Fibroblast of skin of right biceps (primary cell): ENCODE measurements at regions not wholly inside any gene's neighbourhood (a gene's known extent, or its start where the extent isn't known, plus 50 kb on each side); places are given as distances from the start of the nearest gene placed in this dataset.
"Not testable (repeated sequence)": the region's sequence is repeated elsewhere in the genome, so short reads cannot be mapped to it uniquely, and the experiment has no call there.

Source experiments
- DNase-seq: peaks from one replicate; pipeline ENCODE4 v3.0.0-alpha.2; 2013

DNA sequence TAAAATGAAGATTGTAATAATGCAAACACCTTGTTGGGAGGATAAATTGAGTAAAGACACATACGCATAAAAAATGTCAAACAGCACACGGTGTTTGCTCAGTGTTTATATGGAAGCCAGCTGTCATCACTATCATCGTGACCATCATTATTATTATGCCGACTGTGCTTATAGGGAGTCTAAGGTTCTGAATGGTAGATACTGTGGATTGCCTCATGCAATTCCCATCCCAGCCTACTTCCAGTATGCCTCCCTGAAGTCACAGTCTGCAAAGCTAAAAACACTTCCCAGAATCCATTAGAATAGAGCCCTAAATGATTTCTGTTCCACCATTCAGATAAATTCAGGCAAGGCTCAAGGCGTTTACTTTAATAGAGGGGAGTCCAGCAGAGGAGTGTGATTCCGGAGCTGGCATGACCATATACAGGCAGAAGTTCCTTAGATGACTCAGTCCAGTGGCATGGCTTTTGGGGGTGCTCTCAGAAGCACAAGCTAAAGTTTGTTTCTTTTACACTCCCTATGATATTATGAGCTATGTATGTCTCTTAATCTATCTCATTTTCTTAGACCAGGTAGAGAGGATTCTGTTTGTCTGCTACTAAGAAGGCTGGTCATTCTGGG, 148.7 kb downstream of the MEX3B start:
- peak; percentile 90 for DNase-seq

- DNase-seq: no peak
These were observed 149.5 kb downstream of the MEX3B start for GRCh38 chr15:81896356-81896755.

DNA sequence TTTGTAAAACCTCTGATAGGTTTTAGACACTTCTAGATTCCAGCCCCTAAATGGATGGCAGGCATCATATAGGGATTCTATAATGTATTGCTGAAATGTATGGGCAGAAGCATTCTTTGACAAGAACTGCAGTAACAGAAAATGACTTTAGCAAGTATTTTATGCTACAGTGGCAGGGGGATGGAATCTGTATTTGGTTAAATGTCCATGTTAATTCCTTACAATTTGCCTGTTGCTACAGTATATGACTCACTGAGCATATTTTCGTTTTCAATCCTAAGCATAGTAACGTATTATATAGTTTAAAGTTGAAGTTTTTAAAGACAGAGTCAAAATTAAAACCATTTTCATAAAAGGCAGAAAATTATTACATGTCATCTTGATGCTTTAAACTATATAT, 150.1 kb downstream of the MEX3B start:
- DNase-seq: peak; percentile 70

DNA sequence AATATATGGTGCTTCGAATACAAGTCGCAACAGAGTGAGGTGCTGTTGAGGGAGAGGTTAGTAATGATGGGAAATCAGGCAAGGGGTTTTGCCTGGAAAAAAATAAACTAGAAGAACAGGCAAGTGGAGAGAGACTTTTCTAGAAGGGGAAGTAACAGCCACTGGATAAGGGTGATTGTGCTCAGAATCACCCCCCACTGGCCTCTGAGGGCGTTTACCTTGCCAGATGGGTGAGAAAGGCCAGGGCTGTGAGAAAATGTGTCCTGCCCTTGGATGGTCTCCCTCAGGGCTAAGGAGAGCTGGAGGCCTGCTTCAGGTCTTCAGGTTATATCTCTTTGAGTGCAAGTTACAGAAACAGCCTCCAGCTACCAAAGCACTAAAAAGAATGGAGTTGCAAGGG, 151.8 kb downstream of the MEX3B start:
- no peak for DNase-seq

DNA sequence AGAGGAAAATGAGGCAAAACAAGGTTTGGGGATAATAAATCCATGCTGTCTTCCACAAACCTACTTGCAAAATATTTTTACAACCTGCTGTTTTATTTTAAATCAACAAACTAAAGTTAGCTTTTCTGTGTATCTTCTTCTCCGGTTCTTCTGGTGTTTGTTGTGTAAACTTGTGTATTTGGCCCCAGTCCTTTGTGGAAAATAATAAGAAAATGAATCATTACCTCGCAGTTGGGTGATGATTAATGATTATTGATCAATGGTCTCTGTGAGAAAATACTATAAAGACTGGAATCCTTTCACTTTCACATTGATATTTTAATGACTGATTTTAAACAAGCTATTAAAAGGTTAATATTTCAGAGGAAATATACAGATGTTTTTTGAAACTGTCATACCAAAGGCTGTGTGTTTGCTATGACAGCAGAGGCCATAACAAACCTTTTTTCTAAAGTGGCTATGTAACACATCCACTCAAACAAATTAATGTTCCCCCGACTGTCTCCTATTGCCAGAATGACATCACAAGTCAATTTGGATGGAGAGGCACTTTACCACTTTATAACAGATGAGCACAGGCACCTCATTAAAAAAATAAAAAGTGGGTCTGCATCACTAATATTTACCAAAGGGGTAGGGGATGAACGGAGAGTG, 152.5 kb downstream of the MEX3B start:
- DNase-seq: no peak

- no peak for DNase-seq
These were observed 155.3 kb downstream of the MEX3B start for GRCh38 chr15:81890496-81890895.

DNA sequence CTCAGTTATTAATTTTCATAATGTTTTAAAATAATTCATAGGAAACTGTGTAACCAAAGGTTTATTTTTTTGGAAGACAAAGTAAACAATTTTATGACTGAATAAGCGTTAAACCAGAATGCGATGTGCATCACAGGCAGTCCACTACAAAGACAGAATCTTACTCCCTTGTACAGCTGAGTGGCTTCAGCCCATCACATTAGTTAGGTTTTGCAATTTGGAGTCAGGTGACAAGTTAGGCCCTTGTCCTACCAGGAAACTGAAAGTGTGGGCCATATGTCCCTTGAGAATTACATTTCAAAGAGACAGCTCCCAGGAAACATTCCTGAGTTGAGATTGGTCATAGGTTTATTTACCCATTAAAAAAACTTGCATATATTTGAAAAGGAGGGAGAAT, 156.3 kb downstream of the MEX3B start:
- DNase-seq: peak; percentile 40

DNA sequence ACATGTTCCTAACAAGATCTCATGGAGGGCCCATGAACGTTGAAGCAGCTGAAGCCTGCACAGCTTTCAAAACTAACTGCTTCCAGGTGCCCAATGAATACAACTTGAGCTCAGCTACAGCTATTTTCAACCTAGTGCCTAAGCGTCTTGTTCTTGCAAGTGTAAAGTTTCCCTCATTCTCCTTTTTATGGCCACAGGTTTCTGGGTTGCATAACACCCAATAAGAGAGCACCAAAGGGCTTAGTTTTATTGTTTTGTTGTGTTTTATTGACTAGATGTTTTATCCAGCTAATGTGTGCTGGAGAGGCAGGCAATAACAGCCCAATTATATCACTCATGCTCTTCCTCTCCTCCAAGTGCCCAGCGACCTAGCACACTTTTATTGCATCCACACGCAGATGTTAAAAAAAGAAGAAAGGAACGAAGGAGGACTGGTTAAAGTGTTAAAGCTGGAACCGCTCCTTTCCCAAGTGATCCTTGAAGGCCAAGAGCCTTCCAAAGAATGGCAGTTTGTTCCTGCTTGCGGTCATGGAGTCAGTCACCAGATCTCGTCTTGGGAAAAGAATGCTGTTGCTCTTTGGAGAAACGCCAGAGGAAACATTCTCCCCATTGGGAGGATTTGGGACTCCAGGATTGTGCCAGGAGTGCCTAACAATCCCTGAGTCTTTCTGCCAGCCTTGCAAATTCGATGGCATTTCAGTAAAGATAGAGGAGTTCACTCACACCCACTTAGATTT, 156.9 kb downstream of the MEX3B start:
- DNase-seq: peak; percentile 86

DNA sequence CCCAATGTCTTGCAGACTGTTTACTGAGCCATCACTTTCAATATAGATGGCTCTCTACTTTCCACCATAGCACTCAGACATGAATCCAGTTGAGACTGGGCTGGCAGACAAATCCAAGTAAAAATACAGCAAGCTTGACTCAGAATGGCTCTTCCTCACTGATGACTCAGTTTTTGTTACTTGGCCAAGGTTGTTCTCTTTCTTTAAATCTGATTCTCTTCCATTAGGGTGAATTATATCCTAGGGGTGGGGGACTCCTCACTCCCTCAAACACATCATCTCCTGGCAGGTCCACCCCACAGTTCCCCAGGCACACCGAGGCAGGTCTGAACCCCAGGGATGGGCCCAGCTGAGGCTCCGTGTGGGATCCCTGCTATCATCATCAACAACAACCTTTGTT, 157.9 kb downstream of the MEX3B start:
- peak; percentile 92 for DNase-seq

GRCh38 chr15:81887188-81887587, 158.6 kb downstream of the MEX3B start:
- DNase-seq: not testable (repeated sequence)

DNA sequence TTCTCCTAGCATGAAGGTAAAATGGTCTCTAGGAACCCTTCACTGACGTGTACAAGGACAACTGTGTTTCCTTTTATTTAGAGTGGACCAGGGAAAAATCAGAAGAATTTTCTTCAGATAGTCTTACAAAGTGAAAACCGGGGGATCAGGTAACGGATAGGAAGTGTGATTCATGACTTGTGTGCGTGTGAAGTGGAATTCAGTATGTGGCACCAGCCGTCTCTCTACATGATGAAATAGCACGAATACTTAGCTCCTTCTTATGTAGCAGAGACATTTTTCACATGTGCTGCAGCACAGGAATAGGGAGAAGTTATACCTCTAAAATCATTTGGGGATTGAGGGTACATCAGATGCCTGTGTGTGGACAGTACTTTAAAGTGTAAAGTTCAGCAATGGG, 159.2 kb downstream of the MEX3B start:
- DNase-seq: peak; percentile 74

DNA sequence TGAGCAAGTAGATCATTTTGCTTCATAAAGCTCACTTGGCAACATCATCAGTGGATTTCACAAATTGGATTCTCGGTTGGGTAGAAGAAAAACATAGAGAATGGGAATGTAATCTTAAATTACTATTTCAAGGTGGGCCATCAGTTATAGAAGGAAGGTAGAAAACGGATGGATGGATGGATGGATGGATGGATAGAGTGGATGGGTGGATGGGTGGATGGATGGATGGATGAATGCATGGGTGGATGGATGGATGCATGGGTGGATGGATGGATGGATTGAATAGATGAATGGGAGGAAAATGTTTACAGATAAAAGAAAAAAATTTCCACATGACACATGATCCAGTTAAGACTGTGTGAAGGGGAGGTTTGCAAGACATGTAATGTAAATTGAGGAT, 159.7 kb downstream of the MEX3B start:
- no peak for DNase-seq

GRCh38 chr15:81885135-81885534, 160.7 kb downstream of the MEX3B start:
- DNase-seq: no peak

GRCh38 chr15:81882504-81882903, 163.3 kb downstream of the MEX3B start:
- no peak for DNase-seq

DNA sequence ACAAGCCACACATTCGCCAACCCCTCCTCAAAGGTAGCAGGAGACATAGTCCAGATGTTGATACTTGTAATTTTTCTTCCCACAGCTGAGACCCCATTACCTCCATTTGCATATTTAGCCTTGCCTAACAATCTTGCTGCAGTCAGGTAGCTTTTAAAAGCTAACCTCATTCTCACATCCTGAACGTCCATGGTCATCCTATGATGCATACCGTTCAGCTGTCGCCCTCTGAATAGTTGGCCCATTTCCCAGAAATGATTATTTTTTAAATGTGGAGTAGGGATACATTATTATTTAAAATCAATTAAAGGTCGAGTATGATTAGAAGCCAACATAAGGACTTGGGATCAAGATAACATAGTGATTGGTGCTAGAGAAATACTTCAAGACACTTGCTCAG, 165.0 kb downstream of the MEX3B start:
- no peak for DNase-seq

- no peak for DNase-seq
These were observed 165.5 kb downstream of the MEX3B start for GRCh38 chr15:81880314-81880713.

DNA sequence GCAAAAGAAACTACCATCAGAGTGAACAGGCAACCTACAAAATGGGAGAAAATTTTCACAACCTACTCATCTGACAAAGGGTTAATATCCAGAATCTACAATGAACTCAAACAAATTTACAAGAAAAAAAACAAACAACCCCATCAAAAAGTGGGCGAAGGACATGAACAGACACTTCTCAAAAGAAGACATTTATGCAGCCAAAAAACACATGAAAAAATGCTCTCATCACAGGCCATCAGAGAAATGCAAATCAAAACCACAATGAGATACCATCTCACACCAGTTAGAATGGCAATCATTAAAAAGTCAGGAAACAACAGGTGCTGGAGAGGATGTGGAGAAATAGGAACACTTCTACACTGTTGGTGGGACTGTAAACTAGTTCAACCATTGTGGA, 170.1 kb downstream of the MEX3B start:
- DNase-seq: not testable (repeated sequence)

DNA sequence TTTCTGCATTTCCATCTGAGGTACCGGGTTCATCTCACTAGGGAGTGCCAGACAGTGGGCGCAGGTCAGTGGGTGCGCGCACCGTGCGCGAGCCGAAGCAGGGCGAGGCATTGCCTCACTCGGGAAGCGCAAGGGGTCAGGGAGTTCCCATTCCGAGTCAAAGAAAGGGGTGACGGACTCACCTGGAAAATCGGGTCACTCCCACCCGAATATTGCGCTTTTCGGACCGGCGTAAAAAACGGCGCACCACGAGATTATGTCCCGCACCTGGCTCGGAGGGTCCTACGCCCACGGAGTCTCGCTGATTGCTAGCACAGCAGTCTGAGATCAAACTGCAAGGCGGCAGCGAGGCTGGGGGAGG, 175.1 kb downstream of the MEX3B start:
- DNase-seq: not testable (repeated sequence)

DNA sequence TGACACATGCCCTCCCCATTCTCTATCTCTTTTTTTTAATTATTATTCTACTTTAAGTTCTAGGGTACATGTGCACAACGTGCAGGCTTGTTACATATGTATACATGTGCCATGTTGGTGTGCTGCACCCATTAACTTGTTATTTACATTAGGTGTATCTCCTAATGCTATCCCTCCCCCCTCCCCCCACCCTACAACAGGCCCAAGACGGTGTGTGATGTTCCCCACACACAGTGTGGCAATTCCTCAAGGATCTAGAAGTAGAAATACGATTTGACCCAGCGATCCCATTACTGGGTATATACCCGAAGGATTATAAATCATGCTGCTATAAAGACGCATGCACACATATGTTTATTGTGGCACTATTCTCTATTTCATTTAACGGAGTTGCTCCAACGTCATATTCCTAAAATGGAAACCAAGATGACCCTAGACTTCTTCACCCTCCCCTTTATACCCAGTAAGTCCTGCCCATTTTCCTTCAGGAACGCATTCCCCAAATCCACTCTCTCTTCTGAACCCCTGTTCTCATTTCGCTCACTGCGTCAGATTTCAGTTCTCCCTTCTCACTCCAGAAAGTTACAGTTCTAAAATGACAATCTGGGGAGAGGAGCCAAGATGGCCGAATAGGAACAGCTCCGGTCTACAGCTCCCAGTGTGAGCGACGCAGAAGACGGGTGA, 175.6 kb downstream of the MEX3B start:
- DNase-seq: not testable (repeated sequence)

DNA sequence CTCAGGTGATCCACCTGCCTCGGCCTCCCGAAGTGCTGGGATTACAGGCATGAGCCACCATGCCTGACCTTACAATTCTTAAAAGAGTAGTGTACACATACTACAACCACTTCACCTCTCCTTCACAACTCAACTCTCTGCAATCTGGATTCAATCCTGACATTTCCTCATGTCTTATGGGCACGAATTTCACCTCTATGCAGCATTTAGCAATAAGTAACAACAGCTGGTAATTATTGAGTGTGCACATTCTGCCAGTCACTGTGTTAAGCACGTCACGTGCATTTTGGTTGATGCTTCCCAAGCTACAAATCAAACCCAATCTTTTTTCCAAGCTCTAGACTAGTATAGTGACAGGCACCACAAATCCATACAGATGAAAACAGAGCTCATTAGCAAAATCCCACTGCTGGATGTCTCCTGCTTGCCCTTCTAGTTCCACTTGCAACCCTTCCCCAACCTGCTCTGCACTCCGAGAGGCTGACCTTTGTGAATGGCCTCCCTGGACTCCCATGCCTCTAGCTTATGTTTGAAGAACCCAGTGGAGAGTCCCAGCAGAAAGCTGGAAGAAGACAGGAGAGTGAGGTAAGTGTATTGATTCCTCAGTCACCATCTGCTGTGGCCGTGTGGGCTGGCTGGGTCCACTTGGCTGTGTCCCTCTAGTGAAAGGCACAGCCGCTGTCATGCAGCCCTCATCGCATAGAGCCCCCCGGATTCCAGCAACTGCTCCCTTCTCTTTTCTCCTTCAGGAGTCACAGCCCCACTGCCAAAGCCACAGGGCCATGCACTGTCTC, 176.5 kb downstream of the MEX3B start:
- DNase-seq: no peak

- no peak for DNase-seq
These were observed 179.8 kb downstream of the MEX3B start for GRCh38 chr15:81865850-81866537.

DNA sequence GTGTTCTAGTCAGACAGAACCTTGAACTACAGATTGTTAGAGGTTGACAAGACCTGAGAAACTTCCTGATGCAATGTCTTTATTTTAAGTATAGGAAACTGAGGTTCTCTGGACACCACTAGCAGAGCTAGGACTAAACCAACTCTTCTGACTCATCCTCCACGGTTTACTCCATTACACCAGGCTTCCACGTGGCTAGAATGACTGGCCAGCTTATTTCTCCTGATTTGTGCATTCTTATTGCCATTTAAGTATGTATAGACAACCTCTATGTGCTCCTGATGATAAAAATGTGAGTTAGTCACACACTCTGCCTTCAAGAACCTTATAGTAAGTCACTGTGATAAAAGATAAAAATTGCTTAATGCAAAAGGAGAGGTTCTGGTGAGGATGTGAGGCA, 182.7 kb downstream of the MEX3B start:
- DNase-seq: peak; percentile 87
